ENCODE measurements at regions not wholly inside any gene's neighbourhood (a gene's known extent, or its start where the extent isn't known, plus 50 kb on each side); places are given as distances from the start of the nearest gene placed in this dataset.
A peak's percentile ranks its signal among the peaks of the same experiment; 100 is the strongest.
"Not testable (repeated sequence)": the region's sequence is repeated elsewhere in the genome, so short reads cannot be mapped to it uniquely, and the experiment has no call there.

- not testable (repeated sequence) for DNase-seq
These were observed 361.4 kb upstream of the ARRDC3 start for GRCh38 chr5:91744470-91744869.

DNA sequence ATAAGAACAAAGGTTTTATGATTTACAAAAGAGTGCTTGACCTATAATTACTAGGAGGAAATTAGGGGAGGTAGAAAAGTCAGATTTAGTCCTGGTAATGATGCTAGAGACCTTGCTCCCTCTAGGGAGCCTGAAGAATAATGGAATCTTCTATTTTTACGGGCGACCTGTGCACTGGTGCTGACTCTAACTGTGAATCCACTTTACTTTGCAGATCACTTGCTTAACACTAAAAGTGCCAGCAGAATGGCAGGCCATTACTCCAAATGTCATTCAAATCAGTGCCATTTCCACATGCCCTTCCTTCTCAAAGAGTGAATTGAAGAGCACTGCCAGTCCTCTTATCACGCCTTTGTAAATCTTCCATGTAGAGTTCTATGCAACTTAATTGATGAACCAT, 359.4 kb upstream of the ARRDC3 start:
- no peak for DNase-seq

DNA sequence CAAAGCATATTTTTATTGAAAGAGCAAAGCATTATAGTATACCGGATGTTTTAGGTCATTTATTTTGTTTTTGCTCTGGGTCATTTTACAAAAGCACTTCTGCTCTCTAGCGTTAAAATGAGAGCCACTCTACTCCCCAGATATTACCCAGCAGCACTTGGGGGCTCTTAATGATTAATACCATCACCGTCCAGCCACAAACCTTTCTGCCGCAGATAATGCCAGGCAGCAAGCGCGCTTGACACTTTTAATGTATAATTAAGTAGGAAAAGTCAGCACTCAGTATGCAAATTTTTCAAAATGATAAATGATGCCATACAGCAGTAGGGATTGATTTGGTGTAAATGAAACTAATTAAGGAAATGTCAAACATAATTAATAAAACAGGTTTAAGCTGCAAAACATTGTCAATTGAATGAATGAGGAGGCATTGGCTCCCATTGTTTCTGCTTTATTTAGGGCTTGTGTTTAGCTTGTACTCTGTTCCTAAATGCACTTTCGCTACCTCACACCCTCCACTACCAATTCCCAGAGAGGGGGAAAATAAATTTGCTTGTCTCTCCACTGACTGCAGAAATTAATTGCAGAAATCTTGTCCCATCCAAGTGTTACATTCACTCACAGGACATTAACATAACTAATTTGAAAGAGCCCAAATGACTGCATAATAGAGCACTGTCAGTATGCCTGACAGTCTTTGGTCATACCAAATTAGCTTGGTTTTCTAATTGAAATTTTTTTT, 358.8 kb upstream of the ARRDC3 start:
- no peak for DNase-seq

GRCh38 chr5:91730026-91730425, 346.9 kb upstream of the ARRDC3 start:
- no peak for DNase-seq

DNA sequence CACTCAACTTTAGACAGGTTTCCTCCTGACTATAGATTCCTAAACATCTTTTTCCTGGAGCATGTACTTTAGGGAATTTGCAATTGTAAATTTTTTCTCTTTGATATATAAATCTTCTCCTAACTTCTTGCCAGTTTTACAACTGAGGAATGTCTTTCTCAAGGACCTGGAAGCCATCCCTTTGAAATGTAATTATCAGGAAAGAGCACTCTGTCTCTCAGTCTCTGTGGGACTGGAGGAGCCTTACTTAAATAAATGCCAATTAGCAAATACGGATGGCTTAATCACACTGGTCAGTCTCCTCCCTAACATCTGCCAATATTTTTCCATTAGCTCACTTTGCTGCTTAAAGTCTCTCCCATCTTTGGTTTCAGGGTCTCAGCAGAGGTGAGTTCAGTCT, 344.3 kb upstream of the ARRDC3 start:
- DNase-seq, result no peak

- DNase-seq, result no peak
These were observed 339.8 kb upstream of the ARRDC3 start for GRCh38 chr5:91722736-91723467.

DNA sequence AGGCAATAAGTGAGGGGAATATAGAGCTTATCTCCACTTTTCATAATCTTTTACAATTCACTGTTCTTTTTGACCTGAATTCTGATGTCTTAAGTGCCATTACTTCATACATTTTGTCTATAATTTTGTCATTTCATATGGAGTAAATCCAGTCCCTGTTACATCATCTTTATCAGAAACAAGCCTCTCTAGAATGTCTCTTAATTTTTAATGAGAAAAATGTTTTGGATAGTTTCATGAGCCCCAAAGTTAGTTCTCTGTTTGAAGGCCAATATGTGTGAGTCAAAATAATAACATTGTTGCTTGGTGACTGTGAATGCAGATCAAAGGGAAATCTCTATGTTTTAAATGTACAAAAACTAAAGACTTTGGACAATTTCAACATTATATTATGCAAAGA, 329.6 kb upstream of the ARRDC3 start:
- no peak for DNase-seq

DNA sequence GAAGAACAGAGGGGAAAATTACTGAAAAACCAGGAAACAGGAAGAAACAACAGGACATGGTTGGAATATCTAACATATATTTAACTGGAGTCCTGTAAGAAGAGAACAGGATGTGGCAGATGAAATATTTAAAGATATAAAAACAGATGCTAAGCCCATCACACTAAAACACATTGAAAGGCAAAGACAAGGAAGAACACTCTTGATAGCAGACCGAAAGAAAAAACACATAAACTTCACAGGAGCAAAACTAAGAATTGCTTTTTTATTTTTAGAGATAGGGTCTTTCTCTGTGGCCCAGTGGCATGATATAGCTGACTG, 324.4 kb upstream of the ARRDC3 start:
- DNase-seq, result no peak

DNA sequence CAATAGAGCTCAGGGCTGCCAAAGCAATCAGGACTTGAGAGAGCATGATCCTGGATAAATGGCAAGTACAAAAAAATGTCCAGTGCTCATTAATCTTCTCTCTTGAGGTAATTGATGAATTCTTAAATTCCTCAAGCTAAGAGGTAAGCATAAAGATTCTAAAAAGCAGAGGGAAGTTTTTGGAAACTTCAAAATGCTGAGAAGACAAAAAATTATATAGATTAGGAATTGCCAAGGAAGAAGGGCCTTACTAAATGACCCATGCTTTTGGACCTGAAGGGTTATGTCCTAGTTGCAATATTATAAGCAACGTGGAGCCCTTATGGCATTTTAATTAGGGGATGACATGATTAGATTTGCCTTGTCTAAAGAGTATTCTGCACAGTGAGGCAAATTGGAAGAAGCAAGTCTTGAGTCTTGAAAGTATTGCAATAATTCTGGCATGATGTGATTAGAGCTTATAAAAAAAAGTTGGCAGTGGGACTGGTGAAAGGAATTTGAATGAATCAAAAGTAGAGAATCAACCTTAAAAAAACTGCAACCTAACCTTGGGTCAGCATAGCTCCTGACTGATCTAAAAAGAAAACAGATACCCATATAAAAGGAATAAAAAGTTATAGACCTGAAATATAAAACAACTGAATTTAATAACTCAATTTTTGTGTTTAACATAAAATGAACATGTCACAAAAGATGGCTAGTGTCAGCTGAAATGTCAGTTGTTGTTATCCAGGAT, 323.8 kb upstream of the ARRDC3 start:
- no peak for DNase-seq

GRCh38 chr5:91703128-91703527, 320.0 kb upstream of the ARRDC3 start:
- DNase-seq, result no peak

GRCh38 chr5:91699429-91699828, 316.3 kb upstream of the ARRDC3 start:
- DNase-seq, result no peak

- no peak for DNase-seq
These were observed 308.5 kb upstream of the ARRDC3 start for GRCh38 chr5:91691592-91691991.

DNA sequence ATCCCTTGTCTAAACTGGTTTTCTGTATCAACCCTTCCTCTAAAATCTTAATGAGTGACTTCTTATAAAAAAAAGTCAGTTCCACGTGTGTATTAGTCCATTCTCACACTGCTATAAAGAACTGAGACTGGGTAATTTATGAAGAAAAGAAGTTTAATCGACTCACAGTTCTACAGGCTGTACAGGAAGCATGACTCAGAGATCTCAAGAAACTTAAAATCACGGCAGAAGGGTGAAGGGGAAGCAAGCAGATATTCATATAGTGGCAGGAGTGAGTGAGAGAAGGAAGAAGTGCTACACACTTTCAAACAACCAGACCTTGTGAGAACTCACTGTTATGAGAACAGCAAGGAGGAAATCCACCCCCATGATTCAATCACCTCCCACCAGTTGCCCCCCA, 307.8 kb upstream of the ARRDC3 start:
- no peak for DNase-seq

- no peak for DNase-seq
These were observed 304.3 kb upstream of the ARRDC3 start for GRCh38 chr5:91687430-91687829.

GRCh38 chr5:91684625-91685024, 301.5 kb upstream of the ARRDC3 start:
- DNase-seq, result no peak

DNA sequence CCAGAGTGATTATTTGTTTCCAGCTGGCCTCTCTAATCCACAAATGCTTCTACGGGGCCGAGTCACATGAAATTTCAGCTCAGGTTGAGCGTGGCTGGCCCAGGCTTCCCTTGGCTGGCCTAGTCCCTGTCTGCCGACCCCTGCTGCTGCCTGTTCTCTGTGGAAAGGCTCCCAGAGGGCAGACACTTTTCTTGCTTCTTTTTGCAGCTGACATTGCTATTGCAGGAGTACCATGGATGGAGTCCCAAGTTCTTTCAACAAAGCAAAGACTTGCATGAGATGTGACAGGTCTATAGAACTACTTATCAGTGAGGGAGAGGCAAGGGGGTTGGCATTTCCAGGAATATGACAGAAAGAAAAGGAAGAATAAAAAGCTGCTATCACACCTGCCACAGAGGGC, 287.4 kb upstream of the ARRDC3 start:
- no peak for DNase-seq

GRCh38 chr5:91670122-91670521, 287.0 kb upstream of the ARRDC3 start:
- DNase-seq, result no peak

- no peak for DNase-seq
These were observed 285.1 kb upstream of the ARRDC3 start for GRCh38 chr5:91668261-91668660.

DNA sequence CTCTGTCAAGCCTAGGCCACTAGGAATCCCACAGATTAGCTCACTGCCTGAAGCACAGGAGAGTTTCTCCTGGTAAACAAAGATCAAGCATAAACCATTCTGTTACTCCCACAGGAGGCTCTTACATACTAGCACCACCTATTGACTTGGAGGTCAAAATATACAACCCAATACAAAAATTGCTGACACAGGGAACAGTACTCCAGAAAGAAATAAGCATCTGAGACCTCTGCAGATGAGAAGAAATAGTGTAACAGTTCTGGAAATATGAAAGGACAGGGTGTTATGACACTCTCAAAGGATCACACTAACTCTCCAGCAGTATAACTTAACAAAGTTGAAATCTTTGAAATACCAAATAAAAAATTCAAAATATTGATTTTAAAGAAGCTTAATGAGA, 269.6 kb upstream of the ARRDC3 start:
- no peak for DNase-seq

DNA sequence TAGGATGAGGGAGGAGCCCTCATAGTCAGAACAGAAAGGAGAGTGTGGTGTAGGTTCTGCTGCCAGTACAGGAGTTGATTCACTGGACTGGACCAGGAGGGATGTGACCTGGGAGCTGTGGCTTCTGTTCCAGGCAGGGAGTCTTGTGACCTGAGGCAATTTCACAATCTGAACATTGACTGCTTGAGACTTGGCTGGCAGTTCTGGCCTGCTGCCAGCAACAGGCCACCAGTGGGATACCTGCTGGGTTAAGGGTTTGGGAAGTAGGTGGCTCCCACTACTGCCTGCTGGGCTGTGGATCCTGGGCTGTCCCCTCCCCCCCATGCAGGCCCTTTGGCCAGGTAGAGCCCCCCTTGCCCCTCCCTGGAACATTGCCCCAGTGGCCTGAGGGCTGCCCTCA, 268.6 kb upstream of the ARRDC3 start:
- no peak for DNase-seq

DNA sequence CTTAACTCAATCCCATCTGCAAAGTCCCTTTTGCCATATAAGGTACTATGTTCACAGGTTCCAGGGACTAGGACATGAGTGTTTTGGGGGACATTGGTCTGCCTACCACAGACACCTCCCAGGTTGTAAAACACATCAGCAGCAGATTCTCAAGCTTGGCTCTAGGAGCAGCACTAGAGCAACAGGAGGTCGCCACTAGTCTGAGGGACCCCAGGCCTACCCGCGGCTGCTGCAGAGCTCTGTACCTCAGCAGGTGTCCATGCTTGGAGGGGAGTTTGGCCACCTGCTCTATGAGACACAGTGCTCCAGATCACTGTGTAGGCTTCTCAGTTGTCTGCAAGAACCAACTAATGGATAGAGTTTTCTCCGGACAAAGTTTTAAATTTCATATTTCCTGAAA, 262.2 kb upstream of the ARRDC3 start:
- no peak for DNase-seq

- DNase-seq, result no peak
These were observed 260.7 kb upstream of the ARRDC3 start for GRCh38 chr5:91643797-91644196.

GRCh38 chr5:91642581-91642980, 259.5 kb upstream of the ARRDC3 start:
- no peak for DNase-seq

- DNase-seq, result peak in 1 of 6 experiments; percentile 14
These were observed 258.7 kb upstream of the ARRDC3 start for GRCh38 chr5:91641730-91642350.

Data from stimulated activated naive CD4-positive, alpha-beta T cell (primary cell).